ENCODE measurements at regions not wholly inside any gene's neighbourhood (a gene's known extent, or its start where the extent isn't known, plus 50 kb on each side); places are given as distances from the start of the nearest gene placed in this dataset.

DNA sequence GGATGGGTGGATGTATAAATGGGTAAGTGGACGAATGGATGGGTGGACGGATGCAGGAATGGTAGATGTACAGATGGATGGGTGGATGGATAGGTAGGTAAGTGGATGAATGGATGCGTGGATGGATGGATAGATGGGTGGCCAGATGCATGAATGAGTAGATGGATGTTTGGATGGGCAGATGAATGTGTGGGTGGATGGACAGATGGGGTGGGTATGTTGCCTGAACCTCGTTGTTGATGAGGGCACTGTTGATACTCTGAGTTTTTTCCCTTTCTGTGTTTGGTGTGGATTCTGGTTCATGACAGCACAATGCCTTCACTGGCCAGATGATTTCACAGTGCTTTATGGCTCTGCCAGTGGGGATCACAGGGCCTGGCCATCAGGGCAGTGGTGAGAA, 208.3 kb downstream of the NPIPB11 start:
- TF ChIP-seq, protein P1, sequence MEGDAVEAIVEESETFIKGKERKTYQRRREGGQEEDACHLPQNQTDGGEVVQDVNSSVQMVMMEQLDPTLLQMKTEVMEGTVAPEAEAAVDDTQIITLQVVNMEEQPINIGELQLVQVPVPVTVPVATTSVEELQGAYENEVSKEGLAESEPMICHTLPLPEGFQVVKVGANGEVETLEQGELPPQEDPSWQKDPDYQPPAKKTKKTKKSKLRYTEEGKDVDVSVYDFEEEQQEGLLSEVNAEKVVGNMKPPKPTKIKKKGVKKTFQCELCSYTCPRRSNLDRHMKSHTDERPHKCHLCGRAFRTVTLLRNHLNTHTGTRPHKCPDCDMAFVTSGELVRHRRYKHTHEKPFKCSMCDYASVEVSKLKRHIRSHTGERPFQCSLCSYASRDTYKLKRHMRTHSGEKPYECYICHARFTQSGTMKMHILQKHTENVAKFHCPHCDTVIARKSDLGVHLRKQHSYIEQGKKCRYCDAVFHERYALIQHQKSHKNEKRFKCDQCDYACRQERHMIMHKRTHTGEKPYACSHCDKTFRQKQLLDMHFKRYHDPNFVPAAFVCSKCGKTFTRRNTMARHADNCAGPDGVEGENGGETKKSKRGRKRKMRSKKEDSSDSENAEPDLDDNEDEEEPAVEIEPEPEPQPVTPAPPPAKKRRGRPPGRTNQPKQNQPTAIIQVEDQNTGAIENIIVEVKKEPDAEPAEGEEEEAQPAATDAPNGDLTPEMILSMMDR (IDR thresholded peaks at IDR 0.05): no peak
- TF ChIP-seq POLR2A (IDR thresholded peaks at IDR 0.05): no peak
